Esophagus squamous epithelium (tissue), 4 donors: ENCODE measurements at regions not wholly inside any gene's neighbourhood (a gene's known extent, or its start where the extent isn't known, plus 50 kb on each side); places are given as distances from the start of the nearest gene placed in this dataset.

Experiments
- CTCF ChIP-seq, 6 experiments: fragments of 450-650 bp in 4 of 6; fragments of 200-600 bp in 2 of 6; sonication (generic) in 2 of 6; IDR thresholded peaks; one replicate each; pipeline ENCODE4 v1.5.1; 2016 to 2019; ENCODE audit warnings: antibody characterized with exemption in 6 of 6, mild to moderate bottlenecking in 4 of 6, moderate library complexity in 4 of 6
- POLR2A ChIP-seq, 4 donors: fragments of 450-650 bp; IDR thresholded peaks; one replicate each; pipeline ENCODE4 v1.6.1; 2017; ENCODE audit warnings: antibody characterized with exemption in 4 of 4, mild to moderate bottlenecking in 4 of 4, moderate library complexity in 3 of 4

DNA sequence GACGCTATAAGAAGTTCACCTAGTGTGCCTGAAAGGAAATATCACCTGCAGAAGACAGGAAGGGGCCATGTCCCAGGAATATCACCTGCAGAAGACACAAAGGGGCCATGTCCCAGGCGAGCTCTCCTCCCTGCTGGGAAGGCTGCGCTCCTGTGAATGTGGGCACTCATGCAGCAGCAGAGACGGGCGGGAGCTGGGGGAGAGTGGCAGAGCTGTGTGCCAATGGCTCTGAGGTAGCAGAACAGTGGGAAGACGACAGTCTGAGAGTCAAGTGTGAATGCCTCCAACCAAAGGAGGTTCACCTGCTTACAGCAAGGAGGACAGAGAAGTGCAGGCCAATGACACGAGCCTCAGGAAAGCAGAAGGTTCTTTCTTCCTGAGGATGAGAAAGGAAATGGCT, 117.9 kb upstream of the SALL3 start:
- TF ChIP-seq CTCF (IDR thresholded peaks at IDR 0.05) (no peak), POLR2A (IDR thresholded peaks at IDR 0.05) (no peak)
